ENCODE measurements at regions not wholly inside any gene's neighbourhood (a gene's known extent, or its start where the extent isn't known, plus 50 kb on each side); places are given as distances from the start of the nearest gene placed in this dataset.
"Not testable (repeated sequence)": the region's sequence is repeated elsewhere in the genome, so short reads cannot be mapped to it uniquely, and the experiment has no call there.

DNA sequence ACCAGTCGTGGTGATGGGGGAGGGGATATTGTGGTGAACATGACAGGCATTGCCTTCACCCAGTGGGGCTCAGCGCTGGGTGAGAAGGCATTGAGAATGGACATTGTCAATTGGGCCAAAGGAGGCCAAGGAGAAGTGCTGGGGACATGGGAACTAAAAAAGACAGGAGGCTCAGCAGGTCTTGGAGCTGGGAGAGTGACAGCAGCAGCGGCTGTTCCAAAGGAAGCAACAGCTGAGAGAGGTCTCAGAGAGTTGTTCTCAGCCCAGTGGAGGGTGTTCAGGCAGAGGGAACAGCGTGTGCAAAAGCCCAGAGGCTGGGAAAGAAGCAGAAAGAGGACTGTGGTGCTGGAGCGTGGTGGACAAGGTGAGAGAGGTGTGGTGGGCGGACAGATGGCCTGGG is 56.6 kb upstream of the ASNS start:
- DNase-seq (ENCODE audit: low spot score) = not testable (repeated sequence)

DNA sequence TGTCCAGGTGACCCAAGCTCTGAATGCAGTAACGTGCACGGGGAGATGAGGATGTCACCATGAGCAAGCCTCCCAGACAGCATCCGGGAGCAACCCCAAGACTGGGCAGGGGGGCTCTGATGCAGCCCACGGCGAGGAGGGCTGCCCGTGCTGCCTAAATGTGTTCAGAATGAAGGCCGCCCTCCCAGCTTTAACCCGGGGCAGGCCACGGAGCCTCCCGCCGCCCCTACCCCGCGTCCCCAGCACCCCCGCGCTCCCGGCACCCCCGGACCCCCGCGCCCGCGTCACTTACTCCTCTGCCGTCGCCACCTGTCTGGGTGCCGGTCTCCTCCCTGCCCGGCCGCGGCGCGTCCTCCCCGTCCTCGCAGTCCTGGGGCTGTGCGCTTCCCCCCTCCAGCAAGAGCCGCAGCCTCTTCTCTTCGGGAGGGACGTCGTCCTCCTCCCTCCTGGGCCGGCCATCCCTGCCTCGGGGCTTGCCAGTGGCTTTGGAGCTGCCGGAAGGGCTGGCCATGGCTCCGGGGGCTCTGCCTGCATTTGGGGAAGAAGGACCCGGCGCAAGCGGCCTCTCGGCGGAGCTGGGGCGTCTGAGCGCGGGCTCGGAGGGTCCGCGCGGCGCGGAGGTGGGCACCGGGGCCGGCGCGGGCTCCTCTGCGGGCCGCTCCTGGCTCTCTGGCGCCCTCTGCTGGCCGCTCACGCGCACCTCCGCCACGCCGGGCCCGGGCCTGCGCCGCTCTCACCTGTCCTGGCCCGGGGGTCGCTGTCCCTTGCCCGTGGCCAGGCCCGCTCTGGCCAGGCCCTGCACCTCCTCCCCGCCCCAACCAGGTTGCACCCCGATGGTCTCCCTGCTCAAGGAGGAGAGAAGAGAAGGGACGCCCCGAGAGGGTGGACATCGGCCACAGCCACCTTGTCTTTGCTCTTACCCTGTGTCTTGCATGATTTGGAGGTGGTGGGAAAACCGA is 55.9 kb upstream of the ASNS start:
- peak; percentile 51 for DNase-seq (ENCODE audit: low spot score)

Measured in SK-N-DZ (cell line).